ENCODE measurements at regions not wholly inside any gene's neighbourhood (a gene's known extent, or its start where the extent isn't known, plus 50 kb on each side); places are given as distances from the start of the nearest gene placed in this dataset.

DNA sequence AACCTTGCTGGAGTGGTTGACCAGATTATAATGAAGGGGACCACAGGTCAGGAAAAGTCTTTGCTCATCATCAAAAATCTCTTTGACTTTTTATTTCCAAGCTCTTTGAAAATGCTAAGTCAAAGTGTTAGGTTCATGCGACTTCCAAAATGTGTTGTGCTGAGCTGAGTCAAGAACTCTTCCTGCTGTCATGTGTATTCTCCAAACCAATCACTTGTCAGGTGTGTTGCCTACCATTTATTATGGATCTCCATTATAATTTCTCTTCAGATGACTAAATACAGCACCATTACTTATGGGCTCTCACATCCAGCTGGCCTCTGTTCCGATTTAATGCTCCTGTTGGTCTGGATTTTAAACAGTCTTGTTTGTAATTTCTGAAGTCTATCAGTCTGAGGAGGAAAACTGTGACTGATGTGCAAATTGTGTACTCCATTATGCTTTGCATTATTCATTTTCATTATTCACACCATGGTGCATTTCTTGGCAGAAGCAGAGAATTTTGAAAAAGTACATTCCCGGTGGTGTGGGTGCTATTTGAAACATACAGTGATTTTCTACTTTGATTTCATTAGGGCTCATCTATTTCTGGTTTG, 562.5 kb downstream of the LMO7 start:
- H3K9me3 Mint-ChIP-seq, result peaks cover 0 to 11% (median 4%) of the 10 kb centered on the region in 7 donors
- H3K9me3 ChIP-seq (ENCODE audit: control insufficient read depth in 2 of 2, low read length in 2 of 2), result no peaks in the 10 kb centered on the region
- DNase-seq, result no peak
- no peaks in the 10 kb centered on the region for H3K4me1 ChIP-seq (ENCODE audit: control insufficient read depth, insufficient read depth, low read length, poor library complexity, severe bottlenecking)
- no peak overlapping the region for H3K4me3 Mint-ChIP-seq
- H3K27ac Mint-ChIP-seq, result no peak overlapping the region
- no peaks in the 10 kb centered on the region for H3K36me3 Mint-ChIP-seq
- no peak for ATAC-seq (ENCODE audit: low read depth in 2 of 2)
- H3K4me1 Mint-ChIP-seq, result no peaks in the 10 kb centered on the region
- H3K27ac ChIP-seq (ENCODE audit: insufficient read depth, low read length, poor library complexity, severe bottlenecking), result no peak overlapping the region
- H3K36me3 ChIP-seq (ENCODE audit: control insufficient read depth, insufficient read depth, low read length), result no peaks in the 10 kb centered on the region
- H3K27me3 Mint-ChIP-seq, result no peaks in the 10 kb centered on the region
- H3K27me3 ChIP-seq (ENCODE audit: control insufficient read depth, insufficient read depth, low read length), result no peaks in the 10 kb centered on the region
- no peak overlapping the region for H3K4me3 ChIP-seq (ENCODE audit: low read depth, low read length)

DNA sequence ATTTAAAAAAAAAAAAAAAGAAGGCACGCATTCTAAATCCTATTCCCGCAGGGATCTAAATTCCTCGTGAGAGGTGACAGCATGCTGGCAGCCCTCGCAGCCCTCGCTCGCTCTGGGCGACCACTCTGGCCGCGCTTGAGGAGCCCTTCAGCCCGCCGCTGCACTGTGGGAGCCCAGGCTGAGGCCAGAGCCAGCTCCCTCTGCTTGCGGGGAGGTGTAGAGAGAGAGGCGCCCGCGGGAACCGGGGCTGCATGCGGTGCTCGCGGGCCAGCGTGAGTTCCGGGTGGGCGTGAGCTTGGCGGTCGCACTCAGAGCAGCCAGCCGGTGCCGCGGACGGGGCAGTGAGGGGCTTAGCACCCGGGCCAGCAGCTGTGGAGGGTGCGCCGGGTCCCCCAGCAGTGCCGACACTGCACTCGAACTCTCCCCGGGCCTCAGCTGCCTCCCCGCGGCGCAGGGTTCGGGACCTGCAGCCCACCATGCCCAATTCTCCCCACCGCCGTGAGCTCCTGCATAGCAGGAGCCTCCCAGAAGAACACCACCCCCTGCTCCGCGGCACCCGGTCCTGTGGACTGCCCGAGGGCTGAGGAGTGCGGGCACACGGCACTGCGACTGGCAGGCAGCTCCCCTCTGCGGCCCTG, 553.9 kb downstream of the LMO7 start:
- Histone ChIP-seq H3K9me3 (ENCODE audit: control insufficient read depth in 2 of 2, low read length in 2 of 2) (no peaks in the 10 kb centered on the region), H3K4me3 (ENCODE audit: low read depth, low read length) (no peak overlapping the region), H3K27me3 (ENCODE audit: control insufficient read depth, insufficient read depth, low read length) (no peaks in the 10 kb centered on the region), H3K36me3 (ENCODE audit: control insufficient read depth, insufficient read depth, low read length) (no peaks in the 10 kb centered on the region), H3K27ac (ENCODE audit: insufficient read depth, low read length, poor library complexity, severe bottlenecking) (no peak overlapping the region), H3K4me1 (ENCODE audit: control insufficient read depth, insufficient read depth, low read length, poor library complexity, severe bottlenecking) (no peaks in the 10 kb centered on the region)
- Mint-ChIP-seq H3K4me1 (no peaks in the 10 kb centered on the region), H3K4me3 (no peak overlapping the region), H3K9me3 (peaks cover 0 to 5% (median 0%) of the 10 kb centered on the region in 7 donors), H3K36me3 (no peaks in the 10 kb centered on the region), H3K27me3 (no peaks in the 10 kb centered on the region), H3K27ac (no peak overlapping the region)
- DNase-seq (no peak), ATAC-seq (ENCODE audit: low read depth in 2 of 2) (no peak)

- H3K9me3 Mint-ChIP-seq, result peaks cover 0 to 9% (median 0%) of the 10 kb centered on the region in 7 donors
- no peak overlapping the region for H3K27ac Mint-ChIP-seq
- ATAC-seq (ENCODE audit: low read depth in 2 of 2) (no peak), DNase-seq (no peak)
- no peak overlapping the region for H3K4me3 ChIP-seq (ENCODE audit: low read depth, low read length)
- H3K4me3 Mint-ChIP-seq, result no peak overlapping the region
- no peaks in the 10 kb centered on the region for H3K4me1 Mint-ChIP-seq
- H3K27ac ChIP-seq (ENCODE audit: insufficient read depth, low read length, poor library complexity, severe bottlenecking), result no peak overlapping the region
- H3K9me3 ChIP-seq (ENCODE audit: control insufficient read depth in 2 of 2, low read length in 2 of 2), result no peaks in the 10 kb centered on the region
- no peaks in the 10 kb centered on the region for H3K27me3 Mint-ChIP-seq
- no peaks in the 10 kb centered on the region for H3K27me3 ChIP-seq (ENCODE audit: control insufficient read depth, insufficient read depth, low read length)
- no peaks in the 10 kb centered on the region for H3K4me1 ChIP-seq (ENCODE audit: control insufficient read depth, insufficient read depth, low read length, poor library complexity, severe bottlenecking)
- no peaks in the 10 kb centered on the region for H3K36me3 ChIP-seq (ENCODE audit: control insufficient read depth, insufficient read depth, low read length)
- no peaks in the 10 kb centered on the region for H3K36me3 Mint-ChIP-seq
Measured at GRCh38 chr13:76175961-76176725, 540.0 kb downstream of the LMO7 start.

DNA sequence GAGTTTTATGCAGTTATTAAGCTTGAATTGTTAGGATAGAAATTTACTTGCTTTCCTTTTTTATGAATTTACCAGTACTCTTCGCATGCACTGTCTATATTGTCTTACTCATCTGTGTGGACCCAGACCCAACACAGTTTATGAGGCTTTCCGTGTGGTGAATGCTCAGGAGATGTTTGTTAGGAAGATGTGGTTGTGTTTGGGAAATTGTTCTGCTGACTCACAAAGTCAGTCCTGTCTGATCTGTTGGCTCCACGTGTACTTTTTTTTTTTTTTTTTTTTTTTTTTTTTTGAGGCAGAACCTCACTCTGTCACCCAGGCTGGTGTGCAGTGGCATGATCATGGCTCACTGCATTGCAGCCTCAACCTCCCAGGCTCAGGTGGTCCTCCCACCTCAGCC, 532.5 kb downstream of the LMO7 start:
- no peak for ATAC-seq (ENCODE audit: low read depth in 2 of 2)
- Histone ChIP-seq H3K36me3 (ENCODE audit: control insufficient read depth, insufficient read depth, low read length) (no peaks in the 10 kb centered on the region), H3K27me3 (ENCODE audit: control insufficient read depth, insufficient read depth, low read length) (no peaks in the 10 kb centered on the region), H3K4me3 (ENCODE audit: low read depth, low read length) (no peak overlapping the region), H3K4me1 (ENCODE audit: control insufficient read depth, insufficient read depth, low read length, poor library complexity, severe bottlenecking) (no peaks in the 10 kb centered on the region), H3K27ac (ENCODE audit: insufficient read depth, low read length, poor library complexity, severe bottlenecking) (no peak overlapping the region), H3K9me3 (ENCODE audit: control insufficient read depth in 2 of 2, low read length in 2 of 2) (no peaks in the 10 kb centered on the region)
- H3K27ac Mint-ChIP-seq, result no peak overlapping the region
- H3K4me1 Mint-ChIP-seq, result no peaks in the 10 kb centered on the region
- no peaks in the 10 kb centered on the region for H3K36me3 Mint-ChIP-seq
- H3K27me3 Mint-ChIP-seq, result no peaks in the 10 kb centered on the region
- peaks cover 0 to 3% (median 0%) of the 10 kb centered on the region in 7 donors for H3K9me3 Mint-ChIP-seq
- no peak for DNase-seq
- H3K4me3 Mint-ChIP-seq, result no peak overlapping the region

DNA sequence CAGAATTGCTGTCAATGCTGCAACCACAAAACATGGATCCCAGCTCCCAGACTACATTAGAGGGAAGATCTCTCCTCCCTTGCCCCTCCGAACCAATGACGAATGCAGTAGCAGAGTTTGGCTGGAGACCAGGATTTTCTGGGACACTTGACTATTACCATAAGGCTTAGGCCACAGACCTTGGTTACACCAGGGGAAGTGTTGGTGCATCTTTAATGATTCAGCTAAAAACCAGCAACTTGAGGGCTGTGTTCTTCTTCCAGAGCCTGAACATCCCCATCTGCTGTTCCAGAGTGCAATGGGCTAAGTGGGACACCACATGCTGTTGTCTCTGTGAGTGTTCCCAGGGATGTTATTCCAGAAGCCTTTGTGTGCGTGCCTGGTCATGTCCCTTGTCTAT, 528.2 kb downstream of the LMO7 start:
- Mint-ChIP-seq H3K27me3 (no peaks in the 10 kb centered on the region), H3K27ac (no peak overlapping the region), H3K4me3 (no peak overlapping the region), H3K9me3 (peaks cover 0 to 4% (median 0%) of the 10 kb centered on the region in 7 donors), H3K36me3 (no peaks in the 10 kb centered on the region), H3K4me1 (no peaks in the 10 kb centered on the region)
- Histone ChIP-seq H3K9me3 (ENCODE audit: control insufficient read depth in 2 of 2, low read length in 2 of 2) (no peaks in the 10 kb centered on the region), H3K27ac (ENCODE audit: insufficient read depth, low read length, poor library complexity, severe bottlenecking) (no peak overlapping the region), H3K27me3 (ENCODE audit: control insufficient read depth, insufficient read depth, low read length) (no peaks in the 10 kb centered on the region), H3K4me1 (ENCODE audit: control insufficient read depth, insufficient read depth, low read length, poor library complexity, severe bottlenecking) (no peaks in the 10 kb centered on the region), H3K4me3 (ENCODE audit: low read depth, low read length) (no peak overlapping the region), H3K36me3 (ENCODE audit: control insufficient read depth, insufficient read depth, low read length) (no peaks in the 10 kb centered on the region)
- DNase-seq (no peak), ATAC-seq (ENCODE audit: low read depth in 2 of 2) (no peak)

- H3K9me3 Mint-ChIP-seq, result peaks cover 0 to 2% (median 0%) of the 10 kb centered on the region in 7 donors
- Histone ChIP-seq H3K9me3 (ENCODE audit: control insufficient read depth in 2 of 2, low read length in 2 of 2) (no peaks in the 10 kb centered on the region), H3K27me3 (ENCODE audit: control insufficient read depth, insufficient read depth, low read length) (no peaks in the 10 kb centered on the region), H3K27ac (ENCODE audit: insufficient read depth, low read length, poor library complexity, severe bottlenecking) (no peak overlapping the region), H3K4me1 (ENCODE audit: control insufficient read depth, insufficient read depth, low read length, poor library complexity, severe bottlenecking) (no peaks in the 10 kb centered on the region), H3K4me3 (ENCODE audit: low read depth, low read length) (no peak overlapping the region), H3K36me3 (ENCODE audit: control insufficient read depth, insufficient read depth, low read length) (no peaks in the 10 kb centered on the region)
- no peaks in the 10 kb centered on the region for H3K4me1 Mint-ChIP-seq
- H3K36me3 Mint-ChIP-seq, result no peaks in the 10 kb centered on the region
- H3K27ac Mint-ChIP-seq, result no peak overlapping the region
- H3K27me3 Mint-ChIP-seq, result no peaks in the 10 kb centered on the region
- DNase-seq (no peak), ATAC-seq (ENCODE audit: low read depth in 2 of 2) (no peak)
- H3K4me3 Mint-ChIP-seq, result no peak overlapping the region
Measured at GRCh38 chr13:76163761-76164160, 527.6 kb downstream of the LMO7 start.

GRCh38 chr13:76160961-76161925, 525.1 kb downstream of the LMO7 start:
- H3K4me3 Mint-ChIP-seq, result no peak overlapping the region
- no peaks in the 10 kb centered on the region for H3K4me1 ChIP-seq (ENCODE audit: control insufficient read depth, insufficient read depth, low read length, poor library complexity, severe bottlenecking)
- no peak overlapping the region for H3K27ac ChIP-seq (ENCODE audit: insufficient read depth, low read length, poor library complexity, severe bottlenecking)
- H3K4me3 ChIP-seq (ENCODE audit: low read depth, low read length), result no peak overlapping the region
- H3K9me3 Mint-ChIP-seq, result peaks cover 0 to 2% (median 0%) of the 10 kb centered on the region in 7 donors
- no peaks in the 10 kb centered on the region for H3K27me3 Mint-ChIP-seq
- no peaks in the 10 kb centered on the region for H3K36me3 ChIP-seq (ENCODE audit: control insufficient read depth, insufficient read depth, low read length)
- H3K4me1 Mint-ChIP-seq, result no peaks in the 10 kb centered on the region
- H3K27me3 ChIP-seq (ENCODE audit: control insufficient read depth, insufficient read depth, low read length), result no peaks in the 10 kb centered on the region
- DNase-seq (no peak), ATAC-seq (ENCODE audit: low read depth in 2 of 2) (no peak)
- no peaks in the 10 kb centered on the region for H3K36me3 Mint-ChIP-seq
- no peaks in the 10 kb centered on the region for H3K9me3 ChIP-seq (ENCODE audit: control insufficient read depth in 2 of 2, low read length in 2 of 2)
- no peak overlapping the region for H3K27ac Mint-ChIP-seq
